LNCAP (cell line): ENCODE measurements at regions not wholly inside any gene's neighbourhood (a gene's known extent, or its start where the extent isn't known, plus 50 kb on each side); places are given as distances from the start of the nearest gene placed in this dataset.

Source experiments
- CTCF ChIP-seq: fragments of 450-650 bp; IDR thresholded peaks from 2 replicates; pipeline ENCODE4 v1.5.1; 2017; ENCODE audit warnings: mild to moderate bottlenecking

- TF ChIP-seq CTCF: no peak
Measured at GRCh38 chr12:113640837-113641236, 169.2 kb upstream of the LHX5 start.

GRCh38 chr12:113639474-113639873 lies 167.8 kb upstream of the LHX5 start:
- TF ChIP-seq CTCF: no peak

GRCh38 chr12:113638460-113638775 lies 166.7 kb upstream of the LHX5 start:
- TF ChIP-seq CTCF: no peak

GRCh38 chr12:113634982-113635381 lies 163.3 kb upstream of the LHX5 start:
- no peak for TF ChIP-seq CTCF

GRCh38 chr12:113634474-113634873 lies 162.8 kb upstream of the LHX5 start:
- TF ChIP-seq CTCF: no peak

GRCh38 chr12:113633678-113634332 lies 162.1 kb upstream of the LHX5 start:
- TF ChIP-seq CTCF: no peak

GRCh38 chr12:113630625-113631024 lies 159.0 kb upstream of the LHX5 start:
- TF ChIP-seq CTCF: no peak

- TF ChIP-seq CTCF: no peak
Measured at GRCh38 chr12:113625499-113625898, 153.8 kb upstream of the LHX5 start.
